Stimulated activated CD4-positive, alpha-beta T cell treated with anti-CD3 and anti-CD28 coated beads, Interleukin-12 subunit alpha, Interleukin-12 subunit beta, amount 100 ng/mL, for 4 hours (primary cell): ENCODE measurements at regions not wholly inside any gene's neighbourhood (a gene's known extent, or its start where the extent isn't known, plus 50 kb on each side); places are given as distances from the start of the nearest gene placed in this dataset.

Experiments used
- DNase-seq: peaks from one replicate; pipeline ENCODE4 v3.0.0-alpha.2; 2020

- DNase-seq, result no peak
These were observed 50.6 kb upstream of the SMNDC1 start for GRCh38 chr10:110355141-110355831.

DNA sequence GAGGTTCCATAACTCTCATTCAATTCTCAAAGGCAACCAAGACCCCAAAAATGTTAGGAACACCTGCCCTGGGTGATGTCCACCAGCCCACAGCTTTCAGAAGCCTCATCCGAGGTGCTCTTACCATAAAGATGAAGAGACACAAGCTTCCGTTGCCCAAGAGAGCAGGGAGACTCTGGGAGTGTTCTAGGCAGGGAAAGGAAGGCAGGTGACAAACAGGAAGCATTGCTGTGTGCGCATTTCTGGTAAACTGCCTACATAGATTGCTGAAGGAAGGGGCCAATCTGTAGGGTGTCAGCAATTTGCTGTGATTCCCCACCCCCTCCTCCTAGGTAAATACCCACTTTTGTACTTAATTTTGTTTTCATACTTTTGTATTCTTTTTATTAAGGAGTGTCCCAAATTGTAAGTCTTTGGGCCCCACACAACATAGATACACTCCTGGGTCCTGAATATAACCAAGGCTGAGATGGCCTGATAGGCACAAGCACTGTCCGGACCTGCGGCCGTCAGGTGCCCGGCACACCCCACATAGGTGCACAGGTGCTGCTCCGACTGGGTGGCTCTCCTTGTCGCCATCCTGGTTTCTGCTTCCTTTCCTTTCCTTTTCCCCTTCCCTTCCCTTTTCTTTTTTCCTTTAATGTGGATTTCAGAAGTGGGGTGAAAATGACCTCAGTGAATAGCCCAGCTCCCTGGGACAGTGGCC is 51.4 kb upstream of the SMNDC1 start:
- peak; percentile 22 for DNase-seq

DNA sequence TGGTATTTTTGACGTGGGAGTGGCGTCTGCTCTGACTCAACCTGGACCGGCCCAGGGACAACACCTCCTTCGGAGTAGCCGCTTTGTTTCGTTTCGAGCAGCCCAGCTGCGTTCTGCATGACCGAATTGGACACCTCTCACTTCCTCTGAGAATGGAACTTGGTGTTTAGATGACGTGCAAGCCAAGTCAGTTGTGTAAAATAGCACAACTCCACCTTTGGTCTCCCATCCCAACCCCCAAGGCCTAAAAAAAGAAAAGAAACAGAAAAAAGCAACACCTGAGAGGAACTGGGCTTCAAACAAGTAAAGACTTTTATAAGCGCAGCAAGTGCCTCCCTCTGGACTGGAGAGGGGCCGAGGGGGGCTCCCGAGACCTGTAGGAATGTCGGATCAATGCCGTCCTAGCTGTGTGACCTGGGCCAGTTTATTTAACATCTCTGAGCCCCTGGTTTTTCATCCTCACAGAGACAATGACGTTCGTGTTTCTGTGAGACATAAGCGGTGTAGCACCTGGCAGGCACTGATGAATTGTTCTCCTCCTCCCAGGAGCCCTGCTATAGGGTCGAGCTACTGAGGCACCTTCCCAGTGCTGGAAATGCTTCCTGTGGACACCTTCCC is 52.0 kb upstream of the SMNDC1 start:
- DNase-seq, result peak; percentile 56

GRCh38 chr10:110357252-110357780 is 52.6 kb upstream of the SMNDC1 start:
- DNase-seq, result peak; percentile 60

- DNase-seq, result no peak
These were observed 53.2 kb upstream of the SMNDC1 start for GRCh38 chr10:110357871-110358270.

GRCh38 chr10:110358278-110358677 is 53.6 kb upstream of the SMNDC1 start:
- no peak for DNase-seq

- DNase-seq, result no peak
These were observed 54.3 kb upstream of the SMNDC1 start for GRCh38 chr10:110358869-110359629.

GRCh38 chr10:110360857-110361474 is 56.2 kb upstream of the SMNDC1 start:
- no peak for DNase-seq

- no peak for DNase-seq
These were observed 57.2 kb upstream of the SMNDC1 start for GRCh38 chr10:110361800-110362456.

DNA sequence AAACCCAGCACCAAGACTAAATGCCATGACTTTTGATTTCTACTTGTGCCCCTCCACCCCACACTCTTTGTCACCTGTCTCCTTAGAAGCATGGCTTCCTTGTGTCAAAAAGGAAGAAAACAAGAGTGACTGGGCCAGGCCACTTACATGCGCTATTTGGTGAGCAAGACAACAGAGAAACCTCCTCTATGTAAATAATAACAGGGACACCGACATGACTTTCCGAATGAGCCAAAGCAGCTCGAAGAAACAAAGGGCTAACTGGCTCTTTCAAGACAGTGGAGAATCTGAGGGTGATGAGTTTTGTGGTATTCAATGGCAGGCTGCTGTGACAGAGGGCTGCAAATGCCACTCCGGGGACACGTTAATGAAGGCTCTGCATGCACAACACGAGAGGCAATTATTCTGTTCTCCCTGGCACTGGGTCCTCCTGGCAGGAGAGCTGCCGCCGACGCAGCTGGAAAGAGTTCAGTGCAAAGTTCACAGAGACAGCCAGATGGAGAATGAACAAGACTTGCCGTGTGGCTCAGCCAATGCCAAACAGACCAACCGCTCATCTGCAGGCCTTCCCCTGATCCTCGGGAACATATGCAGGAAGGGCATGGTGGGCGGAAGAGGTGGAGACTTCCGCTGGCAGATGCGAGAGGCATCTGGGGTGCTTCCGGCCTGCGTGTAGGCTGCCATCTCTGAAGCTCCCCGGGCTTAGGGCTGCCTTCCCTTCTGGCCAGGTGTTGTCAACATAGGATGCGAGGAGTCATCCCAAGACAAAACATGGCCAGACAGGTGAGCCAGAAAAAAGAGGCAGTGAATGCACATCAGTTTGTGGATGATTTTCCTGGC is 59.1 kb upstream of the SMNDC1 start:
- DNase-seq, result no peak

DNA sequence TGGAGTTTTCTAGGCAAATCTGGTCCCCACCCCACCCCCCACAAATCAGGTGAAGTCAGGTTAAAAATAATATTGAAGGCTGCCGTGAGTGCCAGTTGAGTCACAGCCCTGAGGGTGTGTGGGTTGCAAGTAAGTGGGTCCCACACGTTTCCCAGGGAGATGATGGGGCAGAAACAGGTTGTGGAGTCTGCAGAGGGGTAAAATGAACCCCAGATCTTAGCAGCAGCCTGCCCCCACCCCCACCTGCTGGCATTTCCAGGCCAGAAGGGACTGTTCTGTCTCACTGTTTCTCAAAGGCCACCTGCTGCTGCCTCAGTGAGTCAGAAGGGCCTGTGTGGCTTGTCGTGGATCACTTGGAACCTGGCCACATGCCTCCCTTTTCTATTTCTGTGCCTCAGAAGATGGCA is 59.8 kb upstream of the SMNDC1 start:
- peak; percentile 44 for DNase-seq

DNA sequence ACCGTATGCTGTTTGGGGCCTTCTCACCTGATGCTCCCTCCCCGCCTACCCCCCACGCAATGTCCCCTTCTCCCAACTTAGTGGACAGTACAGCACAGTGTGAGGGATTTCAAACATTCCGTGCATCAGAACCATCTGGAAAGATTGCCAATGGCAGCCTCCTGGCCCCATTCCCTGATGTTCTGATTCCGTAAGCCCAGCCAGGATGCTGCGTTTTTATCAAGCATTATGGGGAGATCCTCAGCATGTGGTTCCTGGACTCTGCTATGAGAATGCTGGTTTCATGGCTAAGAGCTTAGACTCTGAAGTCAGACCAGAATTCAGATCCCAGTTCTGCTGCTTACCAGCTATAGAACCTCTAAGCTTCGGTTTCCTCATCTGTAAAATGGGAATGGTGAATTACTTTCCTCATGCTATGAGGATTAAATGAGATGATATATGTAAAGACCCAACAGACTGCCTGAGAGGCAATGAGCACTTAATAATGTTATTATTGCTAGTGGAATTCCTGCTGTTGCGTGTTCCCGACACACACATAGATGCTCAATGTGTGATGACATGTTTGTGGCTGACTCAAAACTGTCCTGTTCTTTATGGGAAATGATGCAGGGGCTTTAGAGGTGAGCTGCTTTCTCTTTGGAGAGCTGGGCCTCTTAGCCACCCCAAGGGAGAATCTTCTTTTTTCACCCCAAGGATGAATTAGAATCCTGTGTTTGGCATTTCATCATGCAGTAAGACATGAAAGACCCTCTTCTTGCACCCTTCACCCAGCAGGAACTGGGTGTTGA is 60.8 kb upstream of the SMNDC1 start:
- DNase-seq, result no peak

- DNase-seq, result no peak
These were observed 61.9 kb upstream of the SMNDC1 start for GRCh38 chr10:110366635-110367034.

DNA sequence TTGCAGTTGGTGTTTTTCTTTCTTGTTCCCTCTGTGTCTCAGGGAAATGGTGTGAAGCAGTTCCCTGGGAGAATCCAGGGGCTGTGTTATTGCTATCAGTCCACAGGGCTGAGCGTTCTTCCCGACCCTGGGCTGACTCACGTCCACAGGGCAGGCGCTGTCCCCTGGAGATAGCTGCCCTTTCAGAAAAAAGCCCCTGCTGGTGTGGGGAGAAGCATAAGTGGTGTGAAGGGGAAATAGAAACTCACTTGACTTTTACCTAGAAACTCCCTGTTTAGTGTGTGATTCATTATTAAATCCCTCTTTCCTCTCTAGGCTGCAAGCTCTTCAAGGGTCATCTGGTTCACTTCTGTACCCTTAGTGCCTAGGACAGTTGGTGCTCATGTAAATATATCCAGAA is 63.3 kb upstream of the SMNDC1 start:
- DNase-seq, result no peak

DNA sequence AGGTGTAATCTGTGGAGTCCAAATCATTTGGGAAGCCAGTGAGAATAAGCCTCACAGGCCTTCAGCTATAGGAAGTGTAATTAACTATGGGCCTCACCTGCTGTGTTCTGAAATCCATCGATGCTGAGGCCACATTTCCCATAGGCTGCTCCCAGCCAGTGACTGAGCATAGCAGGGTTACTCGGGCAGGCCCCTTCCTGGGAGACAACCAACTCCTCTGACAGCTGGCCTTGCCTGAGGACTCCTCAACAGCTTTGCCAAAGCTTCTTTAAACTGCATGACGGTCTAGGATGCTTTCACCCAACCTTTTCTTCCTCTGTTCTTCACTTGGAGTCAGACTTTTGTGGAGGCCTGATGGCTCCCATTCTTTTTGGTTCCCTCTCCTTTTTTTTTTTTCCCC is 63.8 kb upstream of the SMNDC1 start:
- DNase-seq, result no peak

DNA sequence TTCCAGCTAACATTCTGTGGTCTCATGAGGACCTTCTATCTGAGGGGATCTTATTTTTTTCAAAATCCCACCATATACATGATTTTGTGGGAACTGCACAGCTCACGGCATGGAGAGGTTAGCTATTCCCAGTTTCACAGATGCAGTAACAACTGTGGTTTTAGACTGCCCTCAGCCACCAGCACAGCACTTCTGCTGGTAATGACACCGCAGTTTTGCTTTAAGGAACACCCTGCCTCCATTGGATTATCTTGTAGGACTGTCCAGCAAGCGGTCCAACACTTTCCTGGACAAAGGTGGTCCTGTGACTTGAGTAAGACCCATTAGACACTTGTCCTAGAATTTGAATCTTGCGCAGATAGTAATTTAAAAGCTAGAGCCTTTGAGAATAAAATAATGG is 65.3 kb upstream of the SMNDC1 start:
- DNase-seq, result no peak

DNA sequence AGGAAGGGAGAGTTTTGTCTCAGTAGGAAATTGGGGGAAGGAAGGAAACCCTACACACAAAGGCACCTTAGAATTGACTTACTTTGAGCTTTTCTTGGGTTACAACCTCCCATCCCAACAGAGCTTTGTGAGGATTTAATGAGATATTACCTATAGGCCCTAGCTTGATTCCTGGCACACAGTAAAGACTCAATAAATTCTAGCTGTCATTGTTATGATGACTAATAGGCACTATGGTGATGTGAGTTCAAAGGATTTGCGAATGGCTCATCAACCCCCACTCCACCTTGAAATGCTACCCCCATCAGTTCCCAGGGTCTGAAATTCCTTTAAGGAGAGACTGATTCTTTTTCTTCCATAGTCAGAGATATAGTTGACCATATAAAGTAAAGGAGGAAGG is 67.9 kb upstream of the SMNDC1 start:
- no peak for DNase-seq

GRCh38 chr10:110373059-110373458 is 68.3 kb upstream of the SMNDC1 start:
- DNase-seq, result no peak

GRCh38 chr10:110373857-110374654 is 69.3 kb upstream of the SMNDC1 start:
- no peak for DNase-seq

- DNase-seq, result no peak
These were observed 70.4 kb upstream of the SMNDC1 start for GRCh38 chr10:110375121-110375520.
